Activated naive CD8-positive, alpha-beta T cell treated with anti-CD3 and anti-CD28 coated beads, Interleukin-2, amount 10 ng/mL, durations not matched to agents 7 days and 5 days (primary cell): ENCODE measurements at regions not wholly inside any gene's neighbourhood (a gene's known extent, or its start where the extent isn't known, plus 50 kb on each side); places are given as distances from the start of the nearest gene placed in this dataset.

Experiments used
- ATAC-seq: fragments of 150-1000 bp; cut with Tn5 transposase; one replicate; pipeline ENCODE4 v1.10.0; 2021; ENCODE audit warnings: low read depth, moderate library complexity
- POLR2A ChIA-PET: fragments of 350-600 bp; sonication (Branson Sonifier 250); formaldehyde crosslinking; loops from one replicate; lab custom pipeline; 2021; ENCODE audit warnings: antibody characterized with exemption; lab: Charles Lee
- DNase-seq: peaks from one replicate; pipeline ENCODE4 v3.0.0; 2021
- H3K27ac Mint-ChIP-seq: one replicate; pipeline ENCODE4 v1.8.0; 2022; ENCODE audit warnings: mild to moderate bottlenecking, mixed read lengths
- H3K27me3 Mint-ChIP-seq: one replicate; pipeline ENCODE4 v1.8.0; 2022; ENCODE audit warnings: mild to moderate bottlenecking, moderate library complexity, mixed read lengths
- H3K36me3 Mint-ChIP-seq: one replicate; pipeline ENCODE4 v1.8.0; 2021; ENCODE audit warnings: mild to moderate bottlenecking, mixed read lengths
- H3K4me1 Mint-ChIP-seq: one replicate; pipeline ENCODE4 v1.8.0; 2021; ENCODE audit warnings: mixed read lengths
- H3K4me3 Mint-ChIP-seq: one replicate; pipeline ENCODE4 v1.8.0; 2022; ENCODE audit warnings: mild to moderate bottlenecking, moderate library complexity, mixed read lengths
- H3K9me3 Mint-ChIP-seq: one replicate; pipeline ENCODE4 v1.8.0; 2021; ENCODE audit warnings: mixed read lengths

- H3K27me3 Mint-ChIP-seq = no peaks in the 10 kb centered on the region
- H3K36me3 Mint-ChIP-seq = peaks cover 33% of the 10 kb centered on the region
- peaks cover 59% of the 10 kb centered on the region for H3K4me1 Mint-ChIP-seq
- peaks cover 6% of the 10 kb centered on the region for H3K9me3 Mint-ChIP-seq
- no peak overlapping the region for H3K4me3 Mint-ChIP-seq
- ATAC-seq (no peak), DNase-seq (no peak)
- H3K27ac Mint-ChIP-seq = peak overlapping the region; percentile 27
- POLR2A ChIA-PET = interaction anchor here (2.4 kb wide), 1 partner anchor 247 kb away, joined by 10 read pairs; the partner anchor contains the start of gene BCL6
Measured at GRCh38 chr3:187992609-187993008, 161.3 kb upstream of the LPP start.

GRCh38 chr3:187994221-187995042, 159.5 kb upstream of the LPP start:
- DNase-seq (no peak), ATAC-seq (peak; percentile 90)
- H3K4me3 Mint-ChIP-seq = peak overlapping the region; percentile 65
- H3K4me1 Mint-ChIP-seq = peaks cover 69% of the 10 kb centered on the region
- peak overlapping the region; percentile 80 for H3K27ac Mint-ChIP-seq
- POLR2A ChIA-PET = interaction anchor here (0.9 to 2.4 kb wide), 3 partner anchors 19 to 255 kb away, joined by 3 to 10 read pairs (median 3); partner anchors contain the start of gene BCL6
- no peaks in the 10 kb centered on the region for H3K27me3 Mint-ChIP-seq
- peaks cover 6% of the 10 kb centered on the region for H3K9me3 Mint-ChIP-seq
- peaks cover 33% of the 10 kb centered on the region for H3K36me3 Mint-ChIP-seq

GRCh38 chr3:187995043-187995400, 158.9 kb upstream of the LPP start:
- H3K27ac Mint-ChIP-seq = peak overlapping the region; percentile 80
- POLR2A ChIA-PET = interaction anchor here (0.9 kb wide), 2 partner anchors 20 to 255 kb away, joined by 3 read pairs; no protein-coding TSS in a partner anchor
- no peaks in the 10 kb centered on the region for H3K27me3 Mint-ChIP-seq
- DNase-seq (no peak), ATAC-seq (no peak)
- H3K36me3 Mint-ChIP-seq = peaks cover 33% of the 10 kb centered on the region
- H3K4me3 Mint-ChIP-seq = peak overlapping the region; percentile 65
- peaks cover 6% of the 10 kb centered on the region for H3K9me3 Mint-ChIP-seq
- H3K4me1 Mint-ChIP-seq = peaks cover 70% of the 10 kb centered on the region

GRCh38 chr3:187995667-187996066, 158.3 kb upstream of the LPP start:
- Mint-ChIP-seq H3K36me3 (peaks cover 31% of the 10 kb centered on the region), H3K9me3 (peaks cover 6% of the 10 kb centered on the region), H3K4me1 (peaks cover 71% of the 10 kb centered on the region), H3K27me3 (no peaks in the 10 kb centered on the region), H3K4me3 (no peak overlapping the region), H3K27ac (no peak overlapping the region)
- POLR2A ChIA-PET = interaction anchor here (0.6 to 3.3 kb wide), 4 partner anchors 9 to 253 kb away, joined by 6 to 16 read pairs (median 10); partner anchors contain the start of gene BCL6
- DNase-seq = no peak
- ATAC-seq = no peak

GRCh38 chr3:187996609-187997008, 157.3 kb upstream of the LPP start:
- no peak for ATAC-seq
- Mint-ChIP-seq H3K9me3 (peaks cover 2% of the 10 kb centered on the region), H3K4me1 (peaks cover 77% of the 10 kb centered on the region), H3K36me3 (peaks cover 28% of the 10 kb centered on the region), H3K27me3 (no peaks in the 10 kb centered on the region), H3K27ac (peak overlapping the region; percentile 31), H3K4me3 (no peak overlapping the region)
- POLR2A ChIA-PET = interaction anchor here (1.0 to 3.3 kb wide), 4 partner anchors 11 to 254 kb away, joined by 4 to 16 read pairs (median 9); partner anchors contain the start of gene BCL6
- no peak for DNase-seq

- DNase-seq (no peak), ATAC-seq (no peak)
- Mint-ChIP-seq H3K9me3 (peaks cover 2% of the 10 kb centered on the region), H3K4me1 (peaks cover 82% of the 10 kb centered on the region), H3K4me3 (no peak overlapping the region), H3K36me3 (peaks cover 31% of the 10 kb centered on the region), H3K27me3 (no peaks in the 10 kb centered on the region), H3K27ac (no peak overlapping the region)
- POLR2A ChIA-PET = interaction anchor here (2.5 to 3.3 kb wide), 2 partner anchors 251 to 254 kb away, joined by 12 to 16 read pairs; partner anchors contain the start of gene BCL6
Measured at GRCh38 chr3:187997490-187997889, 156.5 kb upstream of the LPP start.

- no peak overlapping the region for H3K4me3 Mint-ChIP-seq
- POLR2A ChIA-PET = interaction anchor here (0.9 to 3.3 kb wide), 3 partner anchors 22 to 255 kb away, joined by 3 to 16 read pairs (median 12); partner anchors contain the start of gene BCL6
- H3K36me3 Mint-ChIP-seq = peaks cover 26% of the 10 kb centered on the region
- H3K27me3 Mint-ChIP-seq = no peaks in the 10 kb centered on the region
- ATAC-seq (no peak), DNase-seq (no peak)
- peaks cover under 1% of the 10 kb centered on the region for H3K9me3 Mint-ChIP-seq
- peaks cover 78% of the 10 kb centered on the region for H3K4me1 Mint-ChIP-seq
- H3K27ac Mint-ChIP-seq = peak overlapping the region; percentile 81
Measured at GRCh38 chr3:187997946-187998561, 155.9 kb upstream of the LPP start.

- H3K27me3 Mint-ChIP-seq = no peaks in the 10 kb centered on the region
- H3K36me3 Mint-ChIP-seq = peaks cover 29% of the 10 kb centered on the region
- POLR2A ChIA-PET = interaction anchor here (0.9 to 3.3 kb wide), 3 partner anchors 23 to 253 kb away, joined by 3 to 27 read pairs (median 16); partner anchors contain the start of genes BCL6 and LPP
- no peaks in the 10 kb centered on the region for H3K9me3 Mint-ChIP-seq
- peak overlapping the region; percentile 81 for H3K27ac Mint-ChIP-seq
- peaks cover 78% of the 10 kb centered on the region for H3K4me1 Mint-ChIP-seq
- peak overlapping the region; percentile 30 for H3K4me3 Mint-ChIP-seq
- no peak for ATAC-seq
- DNase-seq = no peak
Measured at GRCh38 chr3:187998611-187999010, 155.3 kb upstream of the LPP start.

GRCh38 chr3:187999821-188000220, 154.1 kb upstream of the LPP start:
- peaks cover 70% of the 10 kb centered on the region for H3K4me1 Mint-ChIP-seq
- DNase-seq (peak; percentile 47), ATAC-seq (peak; percentile 93)
- H3K27me3 Mint-ChIP-seq = no peaks in the 10 kb centered on the region
- POLR2A ChIA-PET = interaction anchor here (0.6 to 3.4 kb wide), 13 partner anchors 9 to 363 kb away, joined by 3 to 57 read pairs (median 6); partner anchors contain the start of genes BCL6 and LPP
- H3K36me3 Mint-ChIP-seq = peaks cover 32% of the 10 kb centered on the region
- H3K9me3 Mint-ChIP-seq = peaks cover 2% of the 10 kb centered on the region
- peak overlapping the region; percentile 94 for H3K27ac Mint-ChIP-seq
- H3K4me3 Mint-ChIP-seq = peak overlapping the region; percentile 77

GRCh38 chr3:188000361-188000861, 153.5 kb upstream of the LPP start:
- Mint-ChIP-seq H3K27ac (peak overlapping the region; percentile 94), H3K9me3 (peaks cover 2% of the 10 kb centered on the region), H3K27me3 (no peaks in the 10 kb centered on the region), H3K4me1 (peaks cover 64% of the 10 kb centered on the region), H3K36me3 (peaks cover 26% of the 10 kb centered on the region), H3K4me3 (peak overlapping the region; percentile 77)
- peak; percentile 53 for ATAC-seq
- POLR2A ChIA-PET = interaction anchor here (0.8 to 3.4 kb wide), 12 partner anchors 8 to 261 kb away, joined by 3 to 57 read pairs (median 6); partner anchors contain the start of genes BCL6 and LPP
- peak; percentile 59 for DNase-seq

- ATAC-seq (no peak), DNase-seq (no peak)
- H3K27me3 Mint-ChIP-seq = no peaks in the 10 kb centered on the region
- peak overlapping the region; percentile 94 for H3K27ac Mint-ChIP-seq
- H3K9me3 Mint-ChIP-seq = peaks cover 2% of the 10 kb centered on the region
- H3K36me3 Mint-ChIP-seq = peaks cover 29% of the 10 kb centered on the region
- POLR2A ChIA-PET = interaction anchor here (2.3 to 3.4 kb wide), 5 partner anchors 11 to 261 kb away, joined by 7 to 57 read pairs (median 23); partner anchors contain the start of genes BCL6 and LPP
- H3K4me1 Mint-ChIP-seq = peaks cover 58% of the 10 kb centered on the region
- peak overlapping the region; percentile 77 for H3K4me3 Mint-ChIP-seq
Measured at GRCh38 chr3:188001093-188001492, 152.9 kb upstream of the LPP start.

GRCh38 chr3:188001926-188002325, 152.0 kb upstream of the LPP start:
- ATAC-seq (no peak), DNase-seq (no peak)
- Mint-ChIP-seq H3K9me3 (peaks cover 2% of the 10 kb centered on the region), H3K27me3 (no peaks in the 10 kb centered on the region), H3K4me3 (no peak overlapping the region), H3K27ac (peak overlapping the region; percentile 50), H3K4me1 (peaks cover 57% of the 10 kb centered on the region), H3K36me3 (peaks cover 24% of the 10 kb centered on the region)
- POLR2A ChIA-PET = interaction anchor here (3.4 kb wide), 2 partner anchors 257 to 262 kb away, joined by 23 to 57 read pairs; partner anchors contain the start of gene BCL6
